ENCODE measurements at regions not wholly inside any gene's neighbourhood (a gene's known extent, or its start where the extent isn't known, plus 50 kb on each side); places are given as distances from the start of the nearest gene placed in this dataset.
A peak's percentile ranks its signal among the peaks of the same experiment; 100 is the strongest.
"Not testable (repeated sequence)": the region's sequence is repeated elsewhere in the genome, so short reads cannot be mapped to it uniquely, and the experiment has no call there.

DNA sequence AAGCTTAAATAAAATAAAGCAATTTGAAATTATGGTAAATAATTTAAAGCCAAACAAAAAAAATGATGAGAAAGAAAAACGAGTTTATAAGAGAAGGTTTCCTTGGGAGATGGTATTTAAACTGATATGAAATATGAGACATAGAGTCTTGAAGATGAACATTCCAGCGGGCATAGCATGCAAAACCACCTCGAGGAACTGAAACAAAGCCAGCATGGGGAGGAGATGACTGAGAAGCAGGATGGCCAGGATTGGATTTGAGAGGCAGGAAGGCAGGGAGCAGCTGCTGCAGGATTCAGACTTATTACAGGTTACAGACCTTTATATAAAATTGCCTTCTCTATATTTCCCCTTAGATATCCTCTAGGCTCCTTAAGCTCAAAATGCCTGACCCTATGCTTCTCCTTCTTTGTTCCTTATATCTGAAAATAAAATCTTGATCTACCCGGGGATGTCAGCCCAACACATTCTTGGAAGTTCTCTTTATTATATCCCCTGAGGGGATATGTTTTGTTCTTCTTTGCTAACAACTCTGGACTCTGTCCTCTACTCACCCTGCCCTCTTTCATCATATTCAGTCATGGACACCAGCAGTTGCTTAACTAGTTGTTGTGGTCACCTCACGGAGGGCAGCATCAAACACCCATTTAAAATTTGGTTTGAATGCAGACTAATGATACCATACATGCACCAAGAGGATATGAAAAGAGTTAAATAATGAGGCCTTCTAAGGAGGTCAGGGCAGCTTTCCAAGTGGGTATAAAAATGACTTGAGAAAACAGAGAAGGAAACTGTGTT lies 719.1 kb upstream of the B3GALT2 start:
- DNase-seq (ENCODE audit: low spot score), result peak; percentile 16

DNA sequence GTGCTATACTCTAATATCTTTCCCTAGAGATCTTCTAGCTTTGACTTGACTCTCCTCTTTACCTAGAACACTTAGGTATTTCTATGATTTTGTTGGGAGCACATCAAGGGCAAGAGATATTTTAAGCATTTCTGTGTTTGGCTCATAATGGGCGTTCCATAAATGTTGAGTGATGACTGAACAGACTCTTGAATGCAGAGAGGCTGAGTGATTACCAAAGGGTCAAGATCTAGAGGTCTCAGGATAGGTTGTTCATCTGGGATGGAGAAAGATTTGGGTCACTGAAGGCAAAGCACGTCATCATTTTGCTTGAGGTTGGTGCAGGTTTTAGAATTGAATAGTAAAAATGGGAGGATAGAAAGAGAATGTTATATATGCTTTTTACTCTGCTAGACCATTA lies 705.4 kb upstream of the B3GALT2 start:
- DNase-seq (ENCODE audit: low spot score), result no peak

DNA sequence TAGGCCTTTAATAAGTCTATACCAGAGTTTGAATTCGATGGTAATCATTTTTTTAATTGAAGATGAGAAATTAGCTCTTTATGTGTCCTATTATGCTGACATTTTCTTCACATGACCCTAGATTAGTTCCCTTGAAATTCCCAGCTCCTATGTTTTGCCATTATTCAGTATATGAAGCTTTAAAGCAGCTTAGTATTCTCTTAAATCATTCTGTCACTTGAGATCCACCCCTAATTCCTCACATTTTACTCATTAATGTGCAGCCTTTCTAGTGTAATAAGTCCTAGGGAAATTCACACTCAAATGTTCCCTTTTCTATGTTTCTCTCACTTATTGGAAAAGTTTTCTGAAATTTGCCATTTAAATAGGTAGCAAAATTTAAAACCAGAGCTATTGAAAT lies 704.5 kb upstream of the B3GALT2 start:
- no peak for DNase-seq (ENCODE audit: low spot score)

DNA sequence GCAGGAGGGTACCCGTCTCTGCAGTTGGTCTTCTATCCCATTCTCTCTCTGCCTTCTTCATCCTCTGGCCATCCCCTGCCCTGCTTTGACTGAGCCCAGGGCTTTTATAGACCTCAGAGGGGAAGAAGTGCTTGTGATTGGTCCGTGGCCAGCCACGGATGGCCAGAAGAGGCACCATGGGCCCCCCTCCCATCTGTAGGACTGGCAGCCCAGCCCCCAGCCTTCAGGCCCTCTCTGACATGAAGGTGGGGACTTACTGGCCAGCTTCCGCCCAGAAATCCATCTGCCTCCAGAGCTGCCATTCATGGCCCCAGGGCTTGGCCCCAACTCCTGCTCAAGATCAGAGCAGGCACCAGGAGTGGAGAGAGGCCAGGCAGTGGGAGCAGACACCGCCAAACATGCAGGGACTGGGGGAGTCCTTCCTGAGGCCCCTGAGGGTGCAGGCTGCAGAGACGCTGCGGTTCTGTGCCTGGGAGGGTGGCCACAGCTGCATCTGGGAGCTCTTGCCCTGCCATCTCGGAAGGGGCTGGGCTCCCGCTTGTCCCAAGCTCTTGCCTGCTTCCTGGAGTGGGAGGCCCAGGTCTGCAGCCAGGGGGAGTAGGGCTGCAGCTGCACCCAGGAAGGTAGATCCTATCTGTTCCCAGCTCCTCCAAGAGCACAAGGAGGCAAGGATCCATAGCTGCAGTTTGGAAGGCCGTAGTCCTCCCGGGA lies 698.6 kb upstream of the B3GALT2 start:
- DNase-seq (ENCODE audit: low spot score), result no peak

DNA sequence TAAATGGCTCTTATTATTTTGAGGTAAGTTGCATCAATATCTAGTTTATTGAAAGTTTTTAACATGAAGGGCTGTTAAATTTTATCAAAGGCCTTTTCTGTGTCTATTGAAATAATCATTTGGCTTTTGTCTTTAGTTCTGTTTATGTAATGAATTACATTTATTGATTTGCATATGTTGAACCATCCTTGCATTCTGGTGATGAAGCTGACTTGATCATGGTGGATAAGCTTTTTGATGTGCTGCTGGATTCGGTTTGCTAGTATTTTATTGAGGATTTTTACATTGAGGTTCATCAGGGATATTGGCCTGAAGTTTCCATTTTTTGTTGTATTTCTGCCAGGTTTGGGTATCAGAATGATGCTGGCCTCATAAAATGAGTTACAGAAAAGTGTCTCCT lies 691.5 kb upstream of the B3GALT2 start:
- DNase-seq (ENCODE audit: low spot score), result not testable (repeated sequence)

DNA sequence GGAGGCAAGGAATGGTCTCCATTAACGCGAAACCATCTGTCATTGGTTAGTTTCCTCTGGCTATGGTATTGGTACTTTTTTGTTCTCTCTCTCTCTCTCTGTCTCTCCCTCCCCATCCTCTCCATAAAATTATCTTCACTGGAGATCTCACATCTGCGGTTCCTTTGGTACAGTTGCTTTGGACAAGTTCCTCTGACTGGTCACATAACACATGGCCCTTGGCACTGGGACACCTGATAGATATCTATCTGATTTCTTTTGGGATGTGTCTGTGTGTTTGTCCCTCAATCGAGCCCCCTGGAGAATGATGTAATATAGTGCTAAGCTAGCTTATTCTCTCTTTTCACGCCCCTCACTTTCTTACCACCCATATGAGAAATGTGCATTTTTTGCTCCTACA lies 682.0 kb upstream of the B3GALT2 start:
- no peak for DNase-seq (ENCODE audit: low spot score)

DNA sequence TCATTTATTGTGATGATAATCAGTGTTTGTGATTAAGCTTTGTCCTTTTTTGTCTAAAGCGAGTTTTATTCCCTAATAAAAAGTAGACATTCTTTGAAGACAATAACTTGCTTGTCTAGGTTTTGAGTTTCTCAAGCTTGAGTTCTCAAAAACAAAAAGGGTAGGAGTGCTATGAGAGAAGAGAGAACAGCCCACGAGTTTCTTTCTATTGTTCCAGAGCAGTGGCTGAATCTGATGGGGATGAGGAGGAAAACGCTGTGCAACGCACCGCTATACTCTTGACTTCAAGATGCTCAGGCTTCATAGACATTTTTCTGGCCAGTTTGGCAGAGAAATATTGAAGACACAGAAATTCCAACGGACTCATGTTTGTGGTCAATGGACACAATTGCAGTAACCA lies 669.8 kb upstream of the B3GALT2 start:
- DNase-seq (ENCODE audit: low spot score), result no peak

DNA sequence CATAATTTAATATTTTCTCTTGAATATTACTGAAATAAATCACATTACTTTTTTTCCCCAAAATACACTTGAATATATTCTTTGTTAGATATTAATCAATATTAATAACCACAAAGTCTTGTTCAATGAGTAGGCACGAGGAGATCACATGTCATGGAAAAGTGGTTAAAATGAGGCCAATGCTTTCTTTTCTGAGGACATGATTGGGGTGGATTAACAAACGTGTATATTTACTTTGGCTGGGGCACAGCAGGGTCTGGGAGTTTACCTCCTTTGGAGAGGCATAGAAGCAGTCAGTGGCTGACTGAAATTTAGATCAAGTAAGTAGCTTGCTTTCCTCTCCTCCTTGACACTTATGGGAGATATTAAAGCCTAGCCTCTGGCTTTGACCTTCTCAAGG lies 664.3 kb upstream of the B3GALT2 start:
- no peak for DNase-seq (ENCODE audit: low spot score)

DNA sequence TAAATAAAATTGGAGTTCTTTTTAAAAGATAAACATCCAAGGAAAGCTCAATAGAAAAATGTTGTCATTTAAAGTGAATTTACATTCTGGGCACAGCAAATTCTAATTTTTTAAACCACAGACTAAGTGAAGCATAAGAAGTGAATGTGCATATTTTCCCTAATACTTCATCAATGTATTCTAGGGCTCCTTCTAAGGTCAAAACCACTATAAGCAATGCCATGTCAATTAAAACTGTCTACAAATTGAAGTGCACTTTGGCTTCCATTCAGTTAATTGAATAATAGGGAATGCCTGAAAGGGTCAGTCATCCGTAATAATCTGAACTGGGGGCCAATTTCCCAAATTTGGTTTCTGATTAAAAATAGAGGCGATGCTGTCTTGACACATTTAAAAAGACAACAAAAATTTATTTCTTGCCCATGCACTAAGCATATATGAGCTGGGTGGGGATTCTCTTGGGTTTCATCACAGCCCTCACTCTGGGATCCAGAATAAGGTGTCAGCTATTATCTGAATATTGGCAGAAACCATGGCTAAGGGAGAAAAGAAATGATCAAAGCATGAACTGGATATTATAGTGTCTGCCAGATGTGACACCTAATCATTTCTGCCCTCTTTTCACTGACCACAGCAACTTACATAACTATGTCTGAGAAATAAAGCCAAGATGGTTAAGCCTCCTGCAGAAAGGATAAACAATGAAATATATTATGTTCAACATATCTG lies 660.6 kb upstream of the B3GALT2 start:
- no peak for DNase-seq (ENCODE audit: low spot score)

DNA sequence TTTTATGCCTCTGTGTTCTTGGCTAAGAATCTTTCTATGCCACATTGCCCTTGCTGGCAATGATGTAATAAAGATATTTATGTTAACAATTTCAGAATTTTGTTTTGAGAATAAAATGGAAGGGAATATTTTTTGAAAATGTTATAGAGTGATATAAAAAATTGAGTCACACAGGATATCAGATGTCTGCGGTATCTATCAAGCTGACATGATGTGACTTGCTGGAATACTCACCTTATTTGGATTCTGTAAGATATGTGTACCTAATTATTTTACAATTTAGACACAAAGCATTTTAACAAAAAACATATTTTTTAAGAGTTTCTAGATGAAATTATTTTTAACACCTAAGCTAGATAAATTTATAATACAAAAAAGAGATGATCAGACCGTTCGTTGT lies 660.0 kb upstream of the B3GALT2 start:
- DNase-seq (ENCODE audit: low spot score), result no peak

DNA sequence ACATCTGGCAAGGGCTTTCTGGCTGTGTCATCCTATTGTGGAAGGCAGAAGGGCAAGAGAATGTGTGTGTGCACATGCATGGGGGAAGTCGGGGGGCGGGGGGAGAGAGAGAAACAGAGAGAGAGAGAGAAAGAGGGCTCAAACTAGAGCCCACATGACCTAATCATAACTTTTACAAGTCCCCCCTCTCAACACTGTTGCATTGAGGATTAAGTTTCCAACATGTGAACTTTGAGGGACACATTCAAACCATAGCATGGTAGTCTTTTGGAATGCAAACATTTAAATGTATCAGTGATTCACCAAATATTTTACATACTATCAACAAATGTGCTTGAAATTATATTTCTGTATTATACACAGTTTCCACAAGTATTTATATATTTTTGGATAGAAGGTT lies 655.4 kb upstream of the B3GALT2 start:
- no peak for DNase-seq (ENCODE audit: low spot score)

DNA sequence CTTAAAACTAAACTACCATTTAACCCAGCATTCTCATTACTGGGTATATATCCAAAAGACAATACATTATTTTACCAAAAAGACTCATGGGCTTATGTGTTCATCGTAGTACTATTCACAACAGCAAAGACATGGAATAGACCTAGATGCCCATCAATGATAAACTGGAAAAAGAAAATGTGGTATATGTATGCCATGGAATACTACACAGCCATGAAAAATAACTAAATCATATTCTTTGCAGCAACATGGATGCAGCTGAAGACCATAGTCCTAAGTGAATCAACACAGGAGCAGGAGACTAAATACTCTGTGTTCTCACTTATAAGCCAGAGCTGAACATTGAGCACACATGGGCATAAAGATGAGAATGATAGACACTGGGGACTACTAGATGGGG lies 645.1 kb upstream of the B3GALT2 start:
- DNase-seq (ENCODE audit: low spot score), result no peak

DNA sequence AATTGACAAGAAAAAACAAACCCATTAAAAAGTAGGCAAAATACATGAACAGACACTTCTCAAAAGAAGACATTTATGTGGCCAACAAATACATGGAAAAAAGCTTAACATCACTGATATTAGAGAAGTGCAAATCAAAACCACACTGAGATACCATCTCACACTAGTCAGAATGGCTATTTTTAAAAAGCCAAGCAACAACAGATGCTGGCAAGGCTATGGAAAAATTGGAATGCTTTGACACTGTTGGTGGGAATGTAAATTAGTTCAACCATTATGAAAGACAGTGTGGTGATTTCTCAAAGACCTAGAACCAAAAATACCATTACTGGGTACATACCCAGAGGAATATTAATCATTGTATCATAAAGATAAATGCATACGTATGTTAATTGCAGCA lies 641.1 kb upstream of the B3GALT2 start:
- DNase-seq (ENCODE audit: low spot score), result no peak

DNA sequence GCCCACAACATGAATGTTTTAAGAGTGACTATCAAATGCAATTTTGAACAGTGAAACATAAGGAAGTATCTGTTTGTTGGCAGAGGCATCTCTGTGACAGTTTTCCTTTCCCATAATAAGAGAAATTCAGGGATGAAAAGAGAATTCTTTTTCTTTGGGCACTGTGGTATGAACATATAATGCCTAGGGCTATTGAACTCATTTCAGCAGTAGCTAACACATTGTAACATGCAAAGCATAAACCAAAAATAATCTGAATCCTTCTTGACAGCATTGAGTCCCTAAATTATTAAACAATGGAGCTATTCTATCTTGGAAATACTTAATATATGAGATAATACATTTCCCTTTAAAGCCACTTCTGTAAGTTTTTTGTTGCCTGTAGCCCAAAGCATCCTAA lies 633.0 kb upstream of the B3GALT2 start:
- DNase-seq (ENCODE audit: low spot score), result no peak

DNA sequence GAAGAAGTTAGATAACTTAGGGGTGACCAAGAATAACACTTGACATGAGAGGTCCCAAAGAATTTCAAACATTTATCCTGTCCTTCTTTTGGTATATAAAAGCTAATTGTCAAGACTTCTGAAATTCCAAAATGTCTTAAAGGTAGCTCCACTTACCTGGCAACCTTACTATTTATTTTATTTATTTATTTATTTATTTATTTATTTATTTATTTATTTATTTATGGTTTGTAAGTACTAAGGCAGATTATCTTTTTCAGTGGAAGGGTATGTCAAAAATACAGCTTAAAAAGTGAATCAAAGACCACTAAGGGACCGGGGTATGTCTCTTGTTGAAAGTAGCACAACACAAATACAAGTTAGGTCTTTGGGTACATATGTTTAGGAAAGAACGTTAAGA lies 620.8 kb upstream of the B3GALT2 start:
- no peak for DNase-seq (ENCODE audit: low spot score)

DNA sequence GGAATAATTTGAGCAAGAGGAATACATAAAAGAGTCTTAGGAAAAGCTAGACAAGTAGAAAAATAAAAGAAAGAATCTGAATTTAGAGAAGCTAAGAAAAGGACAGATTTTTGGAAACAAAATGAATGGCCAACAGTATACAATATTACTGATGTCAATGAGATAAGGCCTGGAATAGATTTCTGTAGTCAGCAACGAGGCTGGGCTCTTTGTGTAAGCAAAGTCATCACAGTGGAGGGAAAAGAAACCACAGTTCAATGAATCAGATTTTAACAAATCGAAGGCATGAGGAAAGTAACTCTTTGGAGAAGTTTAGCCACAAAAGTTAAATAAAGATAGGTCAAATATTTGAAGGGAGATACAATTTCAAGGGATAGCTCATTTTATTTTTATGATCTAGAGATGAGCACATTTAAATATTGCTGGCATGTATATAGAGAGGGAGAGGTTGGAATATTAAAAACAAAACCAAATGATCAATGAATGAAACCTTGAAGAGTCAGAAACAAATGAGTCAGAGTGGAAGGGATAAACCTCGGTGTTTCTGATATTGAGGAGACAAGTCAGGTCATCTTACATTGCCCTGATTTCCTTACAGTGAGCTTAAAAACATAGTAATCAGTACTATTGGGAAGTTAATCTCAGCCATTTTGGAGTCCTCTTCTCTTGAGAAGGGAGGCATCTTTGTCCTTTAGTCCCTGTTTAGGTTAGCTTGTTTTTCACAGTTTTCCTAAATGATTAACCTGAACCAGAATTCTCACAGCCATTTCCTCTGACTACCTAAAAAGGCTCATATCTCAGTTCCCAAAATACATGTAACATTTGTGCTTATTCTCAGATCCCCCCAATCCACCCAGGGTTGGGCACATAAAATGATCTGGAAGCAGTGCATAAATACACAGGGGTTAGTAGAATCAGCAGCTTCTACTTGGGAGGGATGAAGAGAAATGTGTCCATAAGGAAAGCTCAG lies 620.0 kb upstream of the B3GALT2 start:
- DNase-seq (ENCODE audit: low spot score), result no peak

DNA sequence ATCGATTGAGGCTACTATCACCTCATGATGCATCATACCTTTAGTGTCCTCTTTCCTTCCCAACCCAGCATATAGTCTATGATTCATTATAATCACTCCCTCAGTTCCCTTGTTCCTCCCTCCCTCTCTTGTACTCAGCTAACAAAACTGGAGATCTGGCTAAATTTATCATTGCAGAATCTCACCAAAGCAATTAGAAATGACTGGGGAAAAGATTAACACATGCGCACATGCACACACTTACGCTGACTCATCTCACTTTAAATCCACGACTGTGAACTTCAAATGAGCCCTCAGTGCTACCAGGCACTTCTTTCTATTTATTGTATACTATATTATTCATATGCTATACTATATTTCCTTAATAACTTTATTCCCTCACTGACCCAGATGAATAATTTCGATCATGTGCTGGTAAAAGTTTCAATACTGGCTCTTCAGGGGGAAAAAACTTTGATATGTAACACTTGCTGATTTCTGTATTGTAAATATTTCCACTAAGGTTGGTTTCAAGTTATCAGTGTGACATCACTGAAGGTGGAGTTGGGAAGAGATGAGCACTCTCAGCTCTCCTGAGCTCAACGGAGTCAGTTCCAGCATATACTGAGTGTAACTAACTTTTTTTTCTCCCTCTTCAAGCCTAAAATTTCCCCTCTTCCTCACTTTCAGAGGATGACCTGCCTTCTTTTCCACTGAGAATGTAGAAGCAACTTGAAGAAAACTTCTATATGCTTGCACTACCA lies 613.7 kb upstream of the B3GALT2 start:
- DNase-seq (ENCODE audit: low spot score), result no peak

DNA sequence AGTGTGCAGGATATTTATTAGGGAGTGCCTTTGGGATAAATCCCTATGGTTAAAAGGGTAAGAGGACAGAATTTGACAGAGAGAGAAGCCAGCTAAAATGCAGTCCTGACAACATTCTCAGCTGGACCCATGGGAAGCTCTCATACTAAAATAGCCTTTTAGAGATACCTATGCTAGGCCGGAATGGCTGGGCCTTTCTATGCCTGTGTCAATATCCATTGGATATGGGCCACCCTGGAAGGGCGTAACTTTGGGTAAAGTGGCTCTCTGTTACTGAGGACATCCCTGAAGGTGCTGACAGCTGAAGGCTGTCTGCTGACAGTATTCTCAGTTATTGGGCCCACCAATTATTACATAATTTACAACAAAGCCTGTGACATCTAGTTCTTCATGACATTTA lies 613.0 kb upstream of the B3GALT2 start:
- no peak for DNase-seq (ENCODE audit: low spot score)

DNA sequence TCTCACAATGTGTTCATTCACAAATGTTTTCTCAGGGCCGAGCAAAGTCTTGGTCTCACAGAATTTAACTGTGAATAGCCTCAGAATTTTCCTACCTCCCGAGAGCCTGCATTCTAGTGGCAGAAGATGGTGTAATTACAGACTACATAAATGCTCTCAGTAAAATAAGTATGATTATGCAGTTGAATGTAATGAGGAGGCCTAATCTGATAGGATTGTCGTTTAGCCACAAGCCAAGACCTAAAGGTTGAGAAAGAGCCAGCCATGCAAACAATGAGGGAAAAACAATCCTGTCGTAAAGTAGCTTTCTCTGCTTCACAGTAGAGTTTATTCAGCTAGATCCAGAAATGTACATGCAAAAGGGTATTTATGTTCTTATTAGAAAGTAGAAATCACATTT lies 607.8 kb upstream of the B3GALT2 start:
- DNase-seq (ENCODE audit: low spot score), result no peak

DNA sequence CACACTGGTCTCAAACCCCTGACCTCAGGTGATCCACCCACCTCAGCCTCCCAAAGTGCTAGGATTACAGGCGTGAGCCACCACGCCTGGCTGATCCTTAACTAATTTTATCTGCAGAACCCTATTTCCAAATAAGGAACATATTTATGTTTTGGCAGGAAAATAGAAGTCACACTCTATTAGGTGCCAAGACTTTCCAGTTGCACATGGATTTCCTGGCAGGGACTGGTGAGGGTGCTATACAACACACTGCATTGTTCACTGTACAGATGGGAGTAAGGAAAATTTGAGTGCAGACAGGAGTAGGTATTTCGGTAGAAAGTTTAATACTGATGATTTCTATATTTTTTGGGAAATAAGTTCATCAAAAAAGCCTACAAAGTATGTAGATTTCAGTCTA lies 605.3 kb upstream of the B3GALT2 start:
- DNase-seq (ENCODE audit: low spot score), result no peak

DNA sequence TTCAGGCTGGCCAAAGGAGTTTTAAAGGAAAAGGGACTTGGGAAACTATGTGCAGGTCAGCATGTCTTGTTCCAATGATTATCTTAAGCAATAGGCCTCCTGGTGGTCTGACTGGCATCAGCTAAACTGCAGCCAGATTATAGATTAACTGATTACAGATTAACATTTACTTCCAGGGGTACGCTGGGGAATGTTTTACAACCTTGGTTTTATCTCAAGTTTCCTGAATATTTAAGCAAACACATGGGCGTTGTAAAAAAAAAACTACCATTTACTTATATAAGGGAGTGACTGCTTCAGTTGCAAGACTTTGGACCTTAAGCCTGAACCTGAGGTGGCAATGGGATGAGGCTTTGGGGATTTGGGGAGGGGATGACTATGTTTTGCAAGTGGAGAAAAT lies 600.6 kb upstream of the B3GALT2 start:
- no peak for DNase-seq (ENCODE audit: low spot score)
